ENCODE measurements at regions not wholly inside any gene's neighbourhood (a gene's known extent, or its start where the extent isn't known, plus 50 kb on each side); places are given as distances from the start of the nearest gene placed in this dataset.

- Histone ChIP-seq H3K4me1 (no peaks in the 10 kb centered on the region), H3K27ac (no peak overlapping the region), H3K9me3 (peaks cover 17% of the 10 kb centered on the region; the same call in 2 of the 3 replicates), H3K4me3 (no peak overlapping the region), H3K4me2 (no peak overlapping the region)
- ChIA-PET CTCF (no interaction called here), POLR2A (no interaction called here)
- ATAC-seq = no peak
- WGBS (ENCODE audit: missing lambda C conversion rate) = 41% methylated on average over 17 of the region's 21 CpGs
- no peak for TF ChIP-seq RCOR1 (IDR thresholded peaks at IDR 0.05; ENCODE audit: low read depth, low read length)
- no peak for TF ChIP-seq SREBF2 (IDR thresholded peaks at IDR 0.05)
- TF ChIP-seq CHD4 (IDR thresholded peaks at IDR 0.05; ENCODE audit: borderline replicate concordance) = no peak
- TF ChIP-seq BHLHE40 (IDR thresholded peaks at IDR 0.05; ENCODE audit: low read depth, low read length) = no peak
- no peak for TF ChIP-seq MYC (IDR thresholded peaks at IDR 0.05; ENCODE audit: borderline replicate concordance, low read length)
- TF ChIP-seq HOXA7 (CRISPR knock-in tag; IDR thresholded peaks at IDR 0.05) = no peak
- no peak for TF ChIP-seq HOXB13 (CRISPR knock-in tag; IDR thresholded peaks at IDR 0.05; ENCODE audit: low read depth)
- TF ChIP-seq CEBPB (IDR thresholded peaks at IDR 0.05) = no peak
- TF ChIP-seq MAX (IDR thresholded peaks at IDR 0.05) = no peak
- TF ChIP-seq USF2 (IDR thresholded peaks at IDR 0.05) = no peak
- DNase-seq (ENCODE audit: low read depth in 1 of 2, low spot score in 1 of 2) = no peak
- no peak for FAIRE-seq
These were observed 146.8 kb downstream of the PTPRU start for GRCh38 chr1:29382851-29383745.

- FAIRE-seq (no peak), ATAC-seq (no peak), DNase-seq (ENCODE audit: low read depth in 1 of 2, low spot score in 1 of 2) (no peak)
- H3K27ac ChIP-seq = no peak overlapping the region
- CTCF ChIA-PET = interaction anchor here (0.6 to 0.7 kb wide), 2 partner anchors 10 to 719 kb away, joined by 3 read pairs; no protein-coding TSS in a partner anchor
- no peaks in the 10 kb centered on the region for H3K4me1 ChIP-seq
- H3K9me3 ChIP-seq = peaks cover 25% of the 10 kb centered on the region
- TF ChIP-seq NFE2L2 (conservative IDR thresholded peaks at IDR 0.05; ENCODE audit: low read length) = no peak
- TF ChIP-seq FOSL2 (IDR thresholded peaks at IDR 0.05) = no peak
- TF ChIP-seq FOSL2 (CRISPR knock-in tag; IDR thresholded peaks at IDR 0.05) = no peak
- TF ChIP-seq RFX5 (IDR thresholded peaks at IDR 0.05) = no peak
- TF ChIP-seq SMC3 (IDR thresholded peaks at IDR 0.05) = no peak
- no peak for TF ChIP-seq EHF (CRISPR knock-in tag; IDR thresholded peaks at IDR 0.05)
- TF ChIP-seq ZNF302 (CRISPR knock-in tag; IDR thresholded peaks at IDR 0.05) = no peak
- no peak for TF ChIP-seq ESRRA (IDR thresholded peaks at IDR 0.05; ENCODE audit: borderline replicate concordance, low read length)
- no peak for TF ChIP-seq POLR2AphosphoS2 (conservative IDR thresholded peaks at IDR 0.05; ENCODE audit: low read length)
- TF ChIP-seq JUNB (IDR thresholded peaks at IDR 0.05) = no peak
- no peak for TF ChIP-seq HOXB5 (CRISPR knock-in tag; IDR thresholded peaks at IDR 0.05)
- no peak for TF ChIP-seq CHD2 (IDR thresholded peaks at IDR 0.05; ENCODE audit: low read length, partially characterized antibody)
- TF ChIP-seq KDM5A (IDR thresholded peaks at IDR 0.05) = no peak
- TF ChIP-seq MYC (IDR thresholded peaks at IDR 0.05; ENCODE audit: borderline replicate concordance, low read length) = no peak
- TF ChIP-seq RARB (CRISPR knock-in tag; IDR thresholded peaks at IDR 0.05) = no peak
- no peak for TF ChIP-seq NR3C1 (IDR thresholded peaks at IDR 0.05)
- TF ChIP-seq TFCP2L1 (CRISPR knock-in tag; IDR thresholded peaks at IDR 0.05) = no peak
- TF ChIP-seq RCOR1 (IDR thresholded peaks at IDR 0.05; ENCODE audit: low read depth, low read length) = no peak
- POLR2A ChIA-PET = interaction anchor here (0.6 kb wide), 1 partner anchor 164 kb away, joined by 3 read pairs; no protein-coding TSS in a partner anchor
- WGBS (ENCODE audit: missing lambda C conversion rate) = 19% methylated on average over 6 of the region's 7 CpGs
- no peak overlapping the region for H3K4me3 ChIP-seq
- H3K4me2 ChIP-seq = no peak overlapping the region
These were observed 145.1 kb downstream of the PTPRU start for GRCh38 chr1:29381426-29381825.
